ENCODE measurements at regions not wholly inside any gene's neighbourhood (a gene's known extent, or its start where the extent isn't known, plus 50 kb on each side); places are given as distances from the start of the nearest gene placed in this dataset.
"Not testable (repeated sequence)": the region's sequence is repeated elsewhere in the genome, so short reads cannot be mapped to it uniquely, and the experiment has no call there.

DNA sequence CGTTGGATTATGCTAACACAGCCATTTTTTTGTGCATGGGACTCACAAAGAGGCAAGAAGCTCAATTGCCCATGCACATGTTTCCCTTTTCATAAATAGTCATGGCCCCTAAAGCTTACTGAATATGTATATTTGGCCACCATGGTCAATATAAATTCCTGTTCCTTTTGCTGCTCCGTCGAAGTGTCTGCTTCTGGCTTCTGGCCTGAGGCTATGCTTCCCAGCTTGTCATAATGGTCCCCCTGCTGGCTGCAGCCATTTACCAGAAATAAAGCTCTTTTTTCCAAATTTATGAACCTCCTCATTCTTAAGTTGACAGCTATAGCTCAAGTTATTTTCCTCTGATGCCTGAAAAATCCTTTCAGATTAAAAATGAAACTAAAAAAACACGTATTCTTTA is 602.1 kb downstream of the VGLL3 start:
- Histone ChIP-seq H3K9ac (no peak overlapping the region), H3K27ac (no peak overlapping the region), H3K9me3 (no peaks in the 10 kb centered on the region), H4K20me1 (no peaks in the 10 kb centered on the region), H3K27me3 (no peaks in the 10 kb centered on the region), H3K4me1 (no peaks in the 10 kb centered on the region), H3K4me2 (no peak overlapping the region), H3K4me3 (no peak overlapping the region), H3K36me3 (no peaks in the 10 kb centered on the region)
- no peak for TF ChIP-seq Cebpa-rat (IDR thresholded peaks at IDR 0.05)

DNA sequence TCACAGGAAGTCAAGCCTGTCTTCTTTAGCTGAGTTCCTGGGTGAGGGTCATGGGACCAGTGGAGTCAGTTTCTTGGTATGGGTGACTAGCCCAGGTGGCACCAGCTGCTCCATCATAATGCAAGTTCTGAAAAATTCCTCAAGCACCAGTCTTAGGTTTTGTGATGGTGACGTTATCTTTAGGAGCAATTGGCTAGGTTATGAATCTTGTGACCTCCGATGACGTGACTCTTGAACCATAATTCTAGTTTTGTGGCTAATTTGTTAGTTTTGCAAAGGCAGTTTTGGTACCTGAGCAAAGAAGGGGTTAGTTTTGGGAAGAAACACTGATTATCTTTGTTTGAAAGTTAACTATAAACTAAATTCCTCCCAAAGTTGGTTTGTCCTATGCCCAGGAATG is 608.4 kb downstream of the VGLL3 start:
- Histone ChIP-seq H3K4me2 (no peak overlapping the region), H3K4me1 (no peaks in the 10 kb centered on the region), H3K27me3 (no peaks in the 10 kb centered on the region), H3K4me3 (no peak overlapping the region), H3K27ac (no peak overlapping the region), H3K9me3 (no peaks in the 10 kb centered on the region), H4K20me1 (no peaks in the 10 kb centered on the region), H3K9ac (no peak overlapping the region), H3K36me3 (no peaks in the 10 kb centered on the region)
- no peak for TF ChIP-seq Cebpa-rat (IDR thresholded peaks at IDR 0.05)

GRCh38 chr3:86381247-86381646 is 609.7 kb downstream of the VGLL3 start:
- H4K20me1 ChIP-seq: no peaks in the 10 kb centered on the region
- H3K9ac ChIP-seq: no peak overlapping the region
- H3K36me3 ChIP-seq: no peaks in the 10 kb centered on the region
- no peaks in the 10 kb centered on the region for H3K4me1 ChIP-seq
- H3K4me3 ChIP-seq: no peak overlapping the region
- H3K27me3 ChIP-seq: no peaks in the 10 kb centered on the region
- no peak overlapping the region for H3K4me2 ChIP-seq
- TF ChIP-seq Cebpa-rat (IDR thresholded peaks at IDR 0.05): no peak
- H3K9me3 ChIP-seq: no peaks in the 10 kb centered on the region
- H3K27ac ChIP-seq: no peak overlapping the region

GRCh38 chr3:86379280-86379679 is 611.7 kb downstream of the VGLL3 start:
- H3K4me3 ChIP-seq: no peak overlapping the region
- H3K9me3 ChIP-seq: no peaks in the 10 kb centered on the region
- H3K27ac ChIP-seq: no peak overlapping the region
- TF ChIP-seq Cebpa-rat (IDR thresholded peaks at IDR 0.05): no peak
- no peak overlapping the region for H3K4me2 ChIP-seq
- no peaks in the 10 kb centered on the region for H3K36me3 ChIP-seq
- H3K27me3 ChIP-seq: no peaks in the 10 kb centered on the region
- H3K4me1 ChIP-seq: no peaks in the 10 kb centered on the region
- no peak overlapping the region for H3K9ac ChIP-seq
- H4K20me1 ChIP-seq: no peaks in the 10 kb centered on the region

DNA sequence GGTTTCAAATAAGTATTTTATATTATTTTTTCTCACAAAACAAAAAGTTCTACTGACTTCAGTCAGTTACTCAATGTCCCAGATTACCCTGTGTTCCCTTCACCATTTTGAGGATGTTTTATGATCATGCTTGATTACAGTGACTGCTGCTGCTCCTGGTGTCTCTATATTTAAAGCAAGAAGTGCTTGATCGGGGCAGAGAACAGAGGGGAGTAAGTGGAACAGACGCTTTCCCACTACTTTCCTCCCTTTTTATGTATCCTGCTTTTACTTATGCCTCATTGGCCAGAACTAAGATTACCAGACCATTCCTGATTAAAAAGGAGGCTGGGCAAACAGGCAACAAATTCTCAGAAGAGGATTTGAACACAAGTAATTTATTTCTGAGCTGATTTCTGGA is 612.1 kb downstream of the VGLL3 start:
- Histone ChIP-seq H3K27me3 (no peaks in the 10 kb centered on the region), H3K27ac (no peak overlapping the region), H3K9ac (no peak overlapping the region), H3K4me2 (no peak overlapping the region), H3K4me1 (no peaks in the 10 kb centered on the region), H3K4me3 (no peak overlapping the region), H3K9me3 (no peaks in the 10 kb centered on the region), H3K36me3 (no peaks in the 10 kb centered on the region), H4K20me1 (no peaks in the 10 kb centered on the region)
- no peak for TF ChIP-seq Cebpa-rat (IDR thresholded peaks at IDR 0.05)

DNA sequence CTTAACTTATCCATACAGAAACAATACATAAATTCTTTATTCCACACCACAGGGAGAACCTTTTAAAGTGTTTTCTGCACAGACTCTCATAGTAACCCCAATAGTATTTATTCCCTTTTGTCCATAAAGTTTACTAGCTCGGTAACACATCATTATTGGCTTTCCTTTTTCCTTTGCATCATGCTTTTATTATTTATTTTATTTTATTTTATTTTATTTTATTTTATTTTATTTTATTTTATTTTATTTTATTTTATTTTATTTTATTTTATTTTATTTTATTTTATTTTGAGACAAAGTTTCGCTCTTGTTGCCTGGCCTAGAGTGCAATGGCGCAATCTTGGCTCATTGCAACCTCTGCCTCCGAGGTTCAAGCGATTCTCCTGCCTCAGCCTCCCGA is 655.4 kb downstream of the VGLL3 start:
- not testable (repeated sequence) for H3K4me3 ChIP-seq, H3K27ac ChIP-seq, H3K36me3 ChIP-seq, H3K4me1 ChIP-seq, H3K9me3 ChIP-seq, H4K20me1 ChIP-seq, H3K27me3 ChIP-seq, H3K4me2 ChIP-seq, H3K9ac ChIP-seq

- H3K27ac ChIP-seq: no peak overlapping the region
- no peaks in the 10 kb centered on the region for H3K27me3 ChIP-seq
- no peaks in the 10 kb centered on the region for H3K9me3 ChIP-seq
- H3K9ac ChIP-seq: no peak overlapping the region
- TF ChIP-seq Cebpa-rat (IDR thresholded peaks at IDR 0.05): no peak
- no peaks in the 10 kb centered on the region for H3K4me1 ChIP-seq
- no peaks in the 10 kb centered on the region for H3K36me3 ChIP-seq
- H3K4me3 ChIP-seq: no peak overlapping the region
- no peak overlapping the region for H3K4me2 ChIP-seq
- H4K20me1 ChIP-seq: no peaks in the 10 kb centered on the region
These were observed 657.3 kb downstream of the VGLL3 start for GRCh38 chr3:86333636-86334035.

GRCh38 chr3:86303935-86304334 is 687.0 kb downstream of the VGLL3 start:
- no peaks in the 10 kb centered on the region for H3K9me3 ChIP-seq
- no peak overlapping the region for H3K4me3 ChIP-seq
- no peaks in the 10 kb centered on the region for H3K27me3 ChIP-seq
- no peak overlapping the region for H3K9ac ChIP-seq
- H3K36me3 ChIP-seq: no peaks in the 10 kb centered on the region
- no peak overlapping the region for H3K27ac ChIP-seq
- TF ChIP-seq Cebpa-rat (IDR thresholded peaks at IDR 0.05): no peak
- no peak overlapping the region for H3K4me2 ChIP-seq
- no peaks in the 10 kb centered on the region for H3K4me1 ChIP-seq
- no peaks in the 10 kb centered on the region for H4K20me1 ChIP-seq

DNA sequence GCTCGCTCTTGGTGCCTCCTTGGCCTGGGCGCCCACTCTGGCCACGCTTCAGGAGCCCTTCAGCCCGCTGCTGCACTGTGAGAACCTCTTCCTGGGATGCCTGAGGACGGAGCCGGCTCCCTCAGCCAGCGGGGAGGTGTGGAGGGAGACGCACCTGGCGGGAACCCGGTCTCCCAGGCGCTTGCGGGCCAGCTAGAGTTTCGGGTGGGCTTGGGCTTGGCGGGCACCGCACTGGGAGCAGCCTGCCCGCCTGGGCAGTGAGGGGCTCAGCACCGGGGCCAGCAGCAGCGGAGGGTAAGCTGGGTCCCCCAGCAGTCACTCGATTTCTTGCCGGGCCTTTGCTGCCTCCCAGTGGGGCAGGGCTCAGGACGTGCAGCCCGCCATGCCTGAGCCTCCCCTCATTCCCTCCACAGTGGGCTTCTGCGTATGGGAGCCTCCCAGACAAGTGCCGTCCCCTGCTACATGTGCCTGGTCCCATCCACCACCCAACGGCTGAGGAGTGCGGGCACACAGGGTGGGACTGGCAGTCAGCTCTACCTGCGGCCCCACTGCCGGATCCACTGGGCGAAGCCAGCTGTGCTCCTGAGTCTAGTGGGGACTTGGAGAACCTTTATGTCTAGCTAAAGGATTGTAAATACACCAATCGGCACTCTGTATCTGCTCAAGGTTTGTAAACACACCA is 708.7 kb downstream of the VGLL3 start:
- no peak overlapping the region for H3K4me2 ChIP-seq
- no peak overlapping the region for H3K4me3 ChIP-seq
- no peaks in the 10 kb centered on the region for H3K4me1 ChIP-seq
- no peaks in the 10 kb centered on the region for H4K20me1 ChIP-seq
- H3K36me3 ChIP-seq: no peaks in the 10 kb centered on the region
- peaks cover 6% of the 10 kb centered on the region for H3K9me3 ChIP-seq
- H3K9ac ChIP-seq: no peak overlapping the region
- no peak for TF ChIP-seq Cebpa-rat (IDR thresholded peaks at IDR 0.05)
- no peak overlapping the region for H3K27ac ChIP-seq
- no peaks in the 10 kb centered on the region for H3K27me3 ChIP-seq

DNA sequence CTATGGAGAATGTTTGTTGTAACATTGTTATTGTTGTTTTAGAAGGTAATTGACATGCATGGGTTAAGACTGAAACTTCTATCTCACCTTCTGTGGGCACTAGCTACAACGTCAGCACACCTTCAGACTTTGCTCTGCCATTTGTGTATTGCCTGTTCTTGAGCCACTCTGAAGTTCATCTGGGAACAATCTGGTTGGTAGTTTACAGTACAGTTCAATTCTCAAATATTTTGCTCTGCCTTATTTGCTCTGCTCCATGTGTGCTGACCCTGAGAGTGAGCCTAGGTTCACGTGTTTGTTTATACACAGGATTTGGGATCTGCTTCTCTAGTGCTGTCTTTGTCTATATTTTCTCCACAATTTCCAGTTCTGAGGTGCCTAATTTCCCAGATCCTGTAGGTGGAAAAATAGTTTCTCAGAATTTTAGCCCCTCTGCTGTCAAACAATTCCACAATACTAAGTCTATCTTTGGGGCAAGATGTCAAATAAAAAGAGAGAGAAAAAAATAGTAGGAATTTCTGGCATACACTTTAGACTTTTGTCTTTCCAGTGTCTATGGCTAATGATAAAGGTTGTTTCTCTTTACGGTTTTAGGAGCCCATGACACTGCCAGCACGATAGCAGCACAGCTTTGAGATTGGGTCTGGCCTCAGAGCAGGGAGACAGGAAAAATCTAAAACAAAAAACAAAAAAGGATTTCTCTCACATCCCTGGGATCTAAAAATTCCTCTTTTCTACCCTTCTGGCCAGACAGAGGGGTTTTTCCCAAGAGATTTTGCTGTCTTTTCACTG is 721.4 kb downstream of the VGLL3 start:
- Histone ChIP-seq H3K4me1 (no peaks in the 10 kb centered on the region), H4K20me1 (no peaks in the 10 kb centered on the region), H3K36me3 (no peaks in the 10 kb centered on the region), H3K9me3 (no peaks in the 10 kb centered on the region), H3K27me3 (no peaks in the 10 kb centered on the region), H3K4me3 (no peak overlapping the region), H3K27ac (no peak overlapping the region), H3K9ac (no peak overlapping the region), H3K4me2 (no peak overlapping the region)
- no peak for TF ChIP-seq Cebpa-rat (IDR thresholded peaks at IDR 0.05)
